NCI-H2196 treated with DMSO at 0.1 percent for 48 hours (cell line): ENCODE measurements at regions not wholly inside any gene's neighbourhood (a gene's known extent, or its start where the extent isn't known, plus 50 kb on each side); places are given as distances from the start of the nearest gene placed in this dataset.

Experiments used
- DNase-seq: peaks from one replicate; lab custom pipeline; 2025; ENCODE audit not compliant: unreplicated experiment; lab: John Stamatoyannopoulos, UW

GRCh38 chr7:130910949-130911944 is 177.2 kb upstream of the KLF14 start:
- DNase-seq = no peak

- no peak for DNase-seq
Measured at GRCh38 chr7:130912082-130912861, 178.3 kb upstream of the KLF14 start.

GRCh38 chr7:130912862-130913638 is 179.0 kb upstream of the KLF14 start:
- no peak for DNase-seq

GRCh38 chr7:130913639-130914553 is 179.9 kb upstream of the KLF14 start:
- no peak for DNase-seq

- no peak for DNase-seq
Measured at GRCh38 chr7:130914554-130915294, 180.7 kb upstream of the KLF14 start.

- DNase-seq = no peak
Measured at GRCh38 chr7:130917669-130918128, 183.7 kb upstream of the KLF14 start.

- DNase-seq = no peak
Measured at GRCh38 chr7:130918129-130919052, 184.4 kb upstream of the KLF14 start.

GRCh38 chr7:130919316-130920103 is 185.5 kb upstream of the KLF14 start:
- DNase-seq = no peak

- DNase-seq = no peak
Measured at GRCh38 chr7:130920122-130920521, 186.1 kb upstream of the KLF14 start.

GRCh38 chr7:130921391-130922180 is 187.6 kb upstream of the KLF14 start:
- no peak for DNase-seq

GRCh38 chr7:130922206-130923112 is 188.5 kb upstream of the KLF14 start:
- DNase-seq = no peak

GRCh38 chr7:130923365-130923764 is 189.4 kb upstream of the KLF14 start:
- DNase-seq = no peak

- no peak for DNase-seq
Measured at GRCh38 chr7:130923930-130924329, 189.9 kb upstream of the KLF14 start.

- no peak for DNase-seq
Measured at GRCh38 chr7:130925136-130925794, 191.3 kb upstream of the KLF14 start.
